Kidney (tissue), 13 donors: ENCODE measurements at regions not wholly inside any gene's neighbourhood (a gene's known extent, or its start where the extent isn't known, plus 50 kb on each side); places are given as distances from the start of the nearest gene placed in this dataset.
"Not testable (repeated sequence)": the region's sequence is repeated elsewhere in the genome, so short reads cannot be mapped to it uniquely, and the experiment has no call there.

Experiments used
- DNase-seq, 5 donors: peaks; one replicate each; pipeline ENCODE4 v3.0.0-alpha.2; 2013 to 2020
- FAIRE-seq: peaks from 2 replicates; lab custom pipeline; 2012; peaks lifted over from hg19 to GRCh38; lab: Jason Lieb, UNC
- H3K27ac ChIP-seq, 2 donors: one replicate each; pipeline ENCODE4 v1.7.0; 2013; ENCODE audit warnings: low read depth in 2 of 2, low read length in 2 of 2, inconsistent platforms in 1 of 2
- H3K27me3 ChIP-seq: one replicate; pipeline ENCODE4 v1.7.1; 2013; ENCODE audit warnings: low read length, inconsistent platforms; ENCODE audit not compliant: control insufficient read depth, insufficient read depth
- H3K36me3 ChIP-seq, 3 donors: one replicate each; pipeline versions ENCODE4 v1.7.0 to v1.7.1; 2013; ENCODE audit warnings: low read length in 3 of 3, control low read depth in 1 of 3, inconsistent platforms in 1 of 3; ENCODE audit not compliant: insufficient read depth in 3 of 3, control insufficient read depth in 2 of 3
- H3K4me1 ChIP-seq, 3 donors: one replicate each; pipeline versions ENCODE4 v1.7.0 to v1.7.1; 2013; ENCODE audit warnings: low read length in 3 of 3, inconsistent platforms in 1 of 3, low read depth in 1 of 3; ENCODE audit not compliant: control insufficient read depth in 2 of 3, insufficient read depth in 2 of 3
- H3K4me3 ChIP-seq, 3 donors: one replicate each; pipeline versions ENCODE4 v1.7.0 to v1.8.1; 2013; ENCODE audit warnings: low read length in 3 of 3, control low read depth in 1 of 3, inconsistent platforms in 1 of 3
- H3K9ac ChIP-seq, 3 donors: one replicate each; pipeline versions ENCODE4 v1.7.0 to v1.7.1; 2013; ENCODE audit warnings: low read length in 3 of 3, control low read depth in 1 of 3, inconsistent platforms in 1 of 3
- H3K9me3 ChIP-seq, 3 donors: one replicate each; pipeline versions ENCODE4 v1.7.0 to v1.7.1; 2013; ENCODE audit warnings: low read length in 3 of 3, control low read depth in 1 of 3, inconsistent platforms in 1 of 3; ENCODE audit not compliant: control insufficient read depth in 2 of 3, insufficient read depth in 1 of 3
- CTCF ChIP-seq: IDR thresholded peaks from 3 replicates; pipeline ENCODE4 v1.5.1; 2012; ENCODE audit warnings: mild to moderate bottlenecking, moderate library complexity, borderline replicate concordance; ENCODE audit not compliant: insufficient read depth; ENCODE audit errors: extremely low read depth
- intact Hi-C: fragments of 100-400 bp; cut with DNase I; formaldehyde crosslinking; loops from one replicate; pipeline ENCODE4 v1.11.1; 2022
- donor health status: control.
- donor health status: control.
- donor health status: control.
- donor health status: control.
- donor health status: control.
- donor health status: DM: yes; HTN: yes; CAD: no.
- donor health status: Normal renal cell carcinoma (clear cell type).

- Histone ChIP-seq H3K27ac (no peak overlapping the region), H3K9ac (no peak overlapping the region), H3K9me3 (no peaks in the 10 kb centered on the region), H3K27me3 (no peaks in the 10 kb centered on the region), H3K4me3 (no peak overlapping the region), H3K36me3 (no peaks in the 10 kb centered on the region), H3K4me1 (peaks cover 0 to 13% (median 0%) of the 10 kb centered on the region in 3 donors)
- FAIRE-seq = no peak
- intact Hi-C loops = no loop called here
- no peak for TF ChIP-seq CTCF
- no peak for DNase-seq
Observed at GRCh38 chr2:106285237-106285829, 91.2 kb upstream of the UXS1 start.

- Histone ChIP-seq H3K27ac (no peak overlapping the region), H3K4me1 (peaks cover 0 to 13% (median 0%) of the 10 kb centered on the region in 3 donors), H3K27me3 (no peaks in the 10 kb centered on the region), H3K4me3 (no peak overlapping the region), H3K9ac (no peak overlapping the region), H3K36me3 (no peaks in the 10 kb centered on the region), H3K9me3 (no peaks in the 10 kb centered on the region)
- no peak for TF ChIP-seq CTCF
- FAIRE-seq (no peak), DNase-seq (no peak)
- intact Hi-C loops = no loop called here
Observed at GRCh38 chr2:106284691-106285202, 90.6 kb upstream of the UXS1 start.

GRCh38 chr2:106284255-106284654, 90.2 kb upstream of the UXS1 start:
- Histone ChIP-seq H3K27me3 (no peaks in the 10 kb centered on the region), H3K4me3 (no peak overlapping the region), H3K9me3 (no peaks in the 10 kb centered on the region), H3K4me1 (peaks cover 0 to 13% (median 0%) of the 10 kb centered on the region in 3 donors), H3K27ac (no peak overlapping the region), H3K9ac (no peak overlapping the region), H3K36me3 (no peaks in the 10 kb centered on the region)
- FAIRE-seq (no peak), DNase-seq (no peak)
- intact Hi-C loops = no loop called here
- TF ChIP-seq CTCF = no peak

- DNase-seq = peak in 1 of 5 donors; percentile 25
- H3K27me3 ChIP-seq, intact Hi-C loops, H3K4me3 ChIP-seq, FAIRE-seq, H3K27ac ChIP-seq, H3K9ac ChIP-seq, H3K9me3 ChIP-seq, H3K36me3 ChIP-seq: not testable (repeated sequence)
- H3K4me1 ChIP-seq = peaks cover 0 to 13% (median 0%) of the 10 kb centered on the region in 3 donors
Observed at GRCh38 chr2:106283228-106284152, 89.4 kb upstream of the UXS1 start.
